ENCODE measurements at regions not wholly inside any gene's neighbourhood (a gene's known extent, or its start where the extent isn't known, plus 50 kb on each side); places are given as distances from the start of the nearest gene placed in this dataset.

GRCh38 chr20:40104959-40105358 lies 584.1 kb downstream of the MAFB start:
- H3K4me1 ChIP-seq (ENCODE audit: control insufficient read depth, insufficient read depth, low read length), result no peaks in the 10 kb centered on the region
- H3K36me3 ChIP-seq (ENCODE audit: control insufficient read depth in 2 of 2, insufficient read depth in 1 of 2, low read length in 2 of 2), result no peaks in the 10 kb centered on the region
- ChIA-PET POLR2A (no interaction called here), CTCF (interaction anchor here (0.6 kb wide), 1 partner anchor 1345 kb away, joined by 3 read pairs; no protein-coding TSS in a partner anchor)
- no peak overlapping the region for H3K27ac ChIP-seq (ENCODE audit: extremely low read depth, low read depth, low read length)
- no peak overlapping the region for H3K4me3 ChIP-seq (ENCODE audit: low read depth, low read length)
- no peak for TF ChIP-seq KLF16 (tag by site-specific recombination; IDR thresholded peaks at IDR 0.05)
- no peak for TF ChIP-seq ZNF830 (tag by site-specific recombination; IDR thresholded peaks at IDR 0.05; ENCODE audit: low read depth)
- no peak for TF ChIP-seq ZNF510 (tag by site-specific recombination; IDR thresholded peaks at IDR 0.05; ENCODE audit: insufficient replicate concordance)
- no peak for TF ChIP-seq ZNF19 (tag by site-specific recombination; IDR thresholded peaks at IDR 0.05; ENCODE audit: low read depth)
- no peak for TF ChIP-seq ZNF513 (tag by site-specific recombination; IDR thresholded peaks at IDR 0.05)
- TF ChIP-seq ZFP69B (tag by site-specific recombination; IDR thresholded peaks at IDR 0.05), result no peak
- TF ChIP-seq ZEB2 (tag by site-specific recombination; IDR thresholded peaks at IDR 0.05), result no peak
- TF ChIP-seq ZNF174 (tag by site-specific recombination; IDR thresholded peaks at IDR 0.05), result no peak
- no peak for TF ChIP-seq ZSCAN4 (tag by site-specific recombination; IDR thresholded peaks at IDR 0.05)
- no peak for TF ChIP-seq ZNF777 (tag by site-specific recombination; IDR thresholded peaks at IDR 0.05; ENCODE audit: borderline replicate concordance)
- TF ChIP-seq ZNF629 (tag by site-specific recombination; IDR thresholded peaks at IDR 0.05), result no peak
- no peak for TF ChIP-seq ZNF175 (tag by site-specific recombination; IDR thresholded peaks at IDR 0.05)
- no peak for TF ChIP-seq ZNF10 (tag by site-specific recombination; IDR thresholded peaks at IDR 0.05)
- TF ChIP-seq ZNF366 (tag by site-specific recombination; conservative IDR thresholded peaks at IDR 0.05), result no peak
- H3K9me3 ChIP-seq (ENCODE audit: control insufficient read depth, insufficient read depth, low read depth, low read length), result no peaks in the 10 kb centered on the region

GRCh38 chr20:40103420-40103819 lies 585.6 kb downstream of the MAFB start:
- no peaks in the 10 kb centered on the region for H3K9me3 ChIP-seq (ENCODE audit: control insufficient read depth, insufficient read depth, low read depth, low read length)
- TF ChIP-seq ZNF366 (tag by site-specific recombination; conservative IDR thresholded peaks at IDR 0.05) (no peak), ZNF10 (tag by site-specific recombination; IDR thresholded peaks at IDR 0.05) (no peak), KLF16 (tag by site-specific recombination; IDR thresholded peaks at IDR 0.05) (no peak), IKZF3 (tag by site-specific recombination; IDR thresholded peaks at IDR 0.05) (no peak), KLF7 (tag by site-specific recombination; IDR thresholded peaks at IDR 0.05; ENCODE audit: borderline replicate concordance) (no peak), HIC1 (tag by site-specific recombination; IDR thresholded peaks at IDR 0.05) (no peak), ZNF777 (tag by site-specific recombination; IDR thresholded peaks at IDR 0.05; ENCODE audit: borderline replicate concordance) (no peak), ZNF239 (tag by site-specific recombination; IDR thresholded peaks at IDR 0.05) (no peak)
- H3K4me3 ChIP-seq (ENCODE audit: low read depth, low read length), result no peak overlapping the region
- no peaks in the 10 kb centered on the region for H3K36me3 ChIP-seq (ENCODE audit: control insufficient read depth in 2 of 2, insufficient read depth in 1 of 2, low read length in 2 of 2)
- H3K27ac ChIP-seq (ENCODE audit: extremely low read depth, low read depth, low read length), result no peak overlapping the region
- no peaks in the 10 kb centered on the region for H3K4me1 ChIP-seq (ENCODE audit: control insufficient read depth, insufficient read depth, low read length)
- POLR2A ChIA-PET, result no interaction called here
- CTCF ChIA-PET, result no interaction called here

GRCh38 chr20:40101560-40101959 lies 587.5 kb downstream of the MAFB start:
- H3K27ac ChIP-seq (ENCODE audit: extremely low read depth, low read depth, low read length), result no peak overlapping the region
- no peak overlapping the region for H3K4me3 ChIP-seq (ENCODE audit: low read depth, low read length)
- no peaks in the 10 kb centered on the region for H3K36me3 ChIP-seq (ENCODE audit: control insufficient read depth in 2 of 2, insufficient read depth in 1 of 2, low read length in 2 of 2)
- POLR2A ChIA-PET, result no interaction called here
- CTCF ChIA-PET, result no interaction called here
- H3K9me3 ChIP-seq (ENCODE audit: control insufficient read depth, insufficient read depth, low read depth, low read length), result no peaks in the 10 kb centered on the region
- H3K4me1 ChIP-seq (ENCODE audit: control insufficient read depth, insufficient read depth, low read length), result no peaks in the 10 kb centered on the region
- TF ChIP-seq ZNF112 (tag by site-specific recombination; IDR thresholded peaks at IDR 0.05), result no peak
- no peak for TF ChIP-seq ZNF2 (tag by site-specific recombination; IDR thresholded peaks at IDR 0.05)
- no peak for TF ChIP-seq ZNF76 (tag by site-specific recombination; IDR thresholded peaks at IDR 0.05; ENCODE audit: borderline replicate concordance, low read depth)
- TF ChIP-seq ZNF670 (tag by site-specific recombination; IDR thresholded peaks at IDR 0.05; ENCODE audit: low read depth), result no peak
- no peak for TF ChIP-seq ZNF777 (tag by site-specific recombination; IDR thresholded peaks at IDR 0.05; ENCODE audit: borderline replicate concordance)
- TF ChIP-seq ZNF202 (tag by site-specific recombination; IDR thresholded peaks at IDR 0.05; ENCODE audit: borderline replicate concordance), result no peak
- TF ChIP-seq EGR2 (tag by site-specific recombination; IDR thresholded peaks at IDR 0.05; ENCODE audit: low read depth), result no peak
- no peak for TF ChIP-seq ZNF354C (tag by site-specific recombination; IDR thresholded peaks at IDR 0.05; ENCODE audit: borderline replicate concordance, low read depth)
- TF ChIP-seq ZNF280C (tag by site-specific recombination; IDR thresholded peaks at IDR 0.05), result no peak
- TF ChIP-seq ZNF239 (tag by site-specific recombination; IDR thresholded peaks at IDR 0.05), result no peak

All from HEK293 (cell line).